Liver (tissue), 8 donors: ENCODE measurements at regions not wholly inside any gene's neighbourhood (a gene's known extent, or its start where the extent isn't known, plus 50 kb on each side); places are given as distances from the start of the nearest gene placed in this dataset.

Experiments used
- DNase-seq: peaks from one replicate; pipeline ENCODE4 v3.0.0-alpha.2; 2017; ENCODE audit warnings: low spot score
- H3K27ac ChIP-seq, 2 donors: one replicate each; pipeline ENCODE4 v1.7.0; 2013; ENCODE audit warnings: inconsistent platforms in 2 of 2, low read length in 2 of 2, control low read depth in 1 of 2, low read depth in 1 of 2, mild to moderate bottlenecking in 1 of 2
- H3K27me3 ChIP-seq, 4 donors: one replicate each; pipeline versions ENCODE4 v1.6.1 to v1.7.0; 2013; ENCODE audit warnings: low read length in 3 of 4, inconsistent platforms in 1 of 4, mild to moderate bottlenecking in 1 of 4, moderate library complexity in 1 of 4; ENCODE audit not compliant: control insufficient read depth in 4 of 4, insufficient read depth in 4 of 4
- H3K36me3 ChIP-seq, 4 donors: one replicate each; pipeline versions ENCODE4 v1.6.1 to v1.7.0; 2013; ENCODE audit warnings: low read length in 3 of 4, mild to moderate bottlenecking in 3 of 4, low read depth in 1 of 4, moderate library complexity in 1 of 4; ENCODE audit not compliant: control insufficient read depth in 4 of 4, insufficient read depth in 3 of 4
- H3K4me1 ChIP-seq, 4 donors: one replicate each; pipeline versions ENCODE4 v1.6.1 to v1.7.0; 2013; ENCODE audit warnings: low read length in 3 of 4, mild to moderate bottlenecking in 3 of 4, moderate library complexity in 1 of 4; ENCODE audit not compliant: control insufficient read depth in 4 of 4, insufficient read depth in 4 of 4
- H3K4me3 ChIP-seq, 3 donors: one replicate each; pipeline versions ENCODE4 v1.6.1 to v1.7.0; 2013; ENCODE audit warnings: low read length in 3 of 3, control low read depth in 1 of 3, low read depth in 1 of 3, mild to moderate bottlenecking in 1 of 3
- H3K9ac ChIP-seq, 2 donors: one replicate each; pipeline ENCODE4 v1.7.0; 2013; ENCODE audit warnings: low read length in 2 of 2, mild to moderate bottlenecking in 2 of 2, moderate library complexity in 2 of 2, control low read depth in 1 of 2, low read depth in 1 of 2
- H3K9me3 ChIP-seq, 4 donors: one replicate each; pipeline versions ENCODE4 v1.6.1 to v1.7.0; 2013; ENCODE audit warnings: low read length in 3 of 4; ENCODE audit not compliant: control insufficient read depth in 4 of 4
- FOXA1 ChIP-seq: IDR thresholded peaks from 2 replicates; pipeline ENCODE4 v1.6.1; 2016; ENCODE audit warnings: antibody characterized with exemption
- FOXA2 ChIP-seq: IDR thresholded peaks from 2 replicates; pipeline ENCODE4 v1.6.1; 2016; ENCODE audit warnings: antibody characterized with exemption
- GABPA ChIP-seq, 2 donors: IDR thresholded peaks in 1 of 2; conservative IDR thresholded peaks in 1 of 2; 2 replicates each; pipeline ENCODE4 v1.6.1; 2016; ENCODE audit warnings: antibody characterized with exemption in 2 of 2, mild to moderate bottlenecking in 1 of 2, moderate library complexity in 1 of 2
- HNF4A ChIP-seq, 2 donors: conservative IDR thresholded peaks; 2 replicates each; pipeline ENCODE4 v1.6.1; 2016; ENCODE audit warnings: antibody characterized with exemption in 2 of 2, mild to moderate bottlenecking in 2 of 2
- HNF4G ChIP-seq: IDR thresholded peaks from 2 replicates; pipeline ENCODE4 v1.6.1; 2016; ENCODE audit warnings: antibody characterized with exemption
- JUND ChIP-seq, 2 donors: IDR thresholded peaks; 2 replicates each; pipeline ENCODE4 v1.6.1; 2016; ENCODE audit warnings: antibody characterized with exemption in 2 of 2
- RAD21 ChIP-seq, 2 donors: IDR thresholded peaks; 2 replicates each; pipeline ENCODE4 v1.6.1; 2016; ENCODE audit warnings: antibody characterized with exemption in 2 of 2, mild to moderate bottlenecking in 2 of 2
- RXRA ChIP-seq, 2 donors: IDR thresholded peaks; 2 replicates each; pipeline ENCODE4 v1.6.1; 2017 to 2018; ENCODE audit warnings: antibody characterized with exemption in 2 of 2, mild to moderate bottlenecking in 1 of 2
- TAF1 ChIP-seq: conservative IDR thresholded peaks from 2 replicates; pipeline ENCODE4 v1.6.1; 2016; ENCODE audit warnings: antibody characterized with exemption, mild to moderate bottlenecking
- YY1 ChIP-seq: IDR thresholded peaks from 2 replicates; pipeline ENCODE4 v1.6.1; 2016; ENCODE audit warnings: antibody characterized with exemption, mild to moderate bottlenecking
- WGBS: extraction: QIAGEN DNeasy Blood & Tissue Kit; methylation state at CpG from one replicate; pipeline ENCODE4 v1.1.7; 2013; 5-methylcytosine and 5-hydroxymethylcytosine counted together
- TF ChIP-seq, protein P1 (sequence below): IDR thresholded peaks from 2 replicates; pipeline ENCODE4 v1.6.1; 2016; ENCODE audit warnings: antibody characterized with exemption
- TF ChIP-seq, protein P2 (sequence below): fragments of 150-350 bp; IDR thresholded peaks from 2 replicates; pipeline ENCODE4 v1.5.1; 2017; ENCODE audit warnings: improper control_type of control experiment, low read depth, low read length; ENCODE audit not compliant: missing input control
- TF ChIP-seq, protein P3 (sequence below): IDR thresholded peaks from 2 replicates; pipeline ENCODE4 v1.6.1; 2016; ENCODE audit warnings: antibody characterized with exemption
- TF ChIP-seq, protein P4 (sequence below): IDR thresholded peaks from 2 replicates; pipeline ENCODE4 v1.6.1; 2016; ENCODE audit warnings: antibody characterized with exemption, mild to moderate bottlenecking
- TF ChIP-seq, protein P5 (sequence below): IDR thresholded peaks from 2 replicates; pipeline ENCODE4 v1.6.1; 2016; ENCODE audit warnings: antibody characterized with exemption
- donor health status: healthy.
- donor health status: healthy.
- donor health status: healthy.
- donor health status: healthy.
- donor health status: healthy.

DNA sequence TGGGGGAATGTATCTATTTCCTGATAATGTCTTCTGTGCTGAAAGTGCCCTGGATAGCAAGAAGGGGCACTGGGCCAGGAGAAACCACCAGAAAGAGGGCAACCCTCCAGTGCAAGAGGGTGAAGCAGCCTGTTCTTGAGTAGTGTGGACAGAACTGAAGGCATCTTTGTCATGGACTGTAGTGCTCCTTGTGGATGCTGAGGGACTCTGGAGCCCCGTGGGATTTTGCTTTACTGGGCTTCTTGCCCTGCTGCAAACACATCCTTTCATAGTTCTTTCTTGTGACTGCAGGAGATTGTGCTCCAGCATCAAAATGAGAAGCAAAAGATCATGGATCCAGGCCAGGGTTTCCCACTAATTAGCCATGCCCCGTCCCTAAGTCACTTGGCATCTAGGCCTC lies 300.6 kb downstream of the ZNF326 start:
- Histone ChIP-seq H3K9me3 (no peaks in the 10 kb centered on the region), H3K36me3 (no peaks in the 10 kb centered on the region), H3K27me3 (peaks cover 0 to 4% (median 0%) of the 10 kb centered on the region in 4 donors), H3K27ac (no peak overlapping the region), H3K9ac (no peak overlapping the region), H3K4me1 (no peaks in the 10 kb centered on the region), H3K4me3 (no peak overlapping the region)
- DNase-seq: no peak
- 66% methylated on average over 2 of the region's 2 CpGs for WGBS
- TF ChIP-seq TAF1 (no peak), FOXA1 (no peak), HNF4G (no peak)

DNA sequence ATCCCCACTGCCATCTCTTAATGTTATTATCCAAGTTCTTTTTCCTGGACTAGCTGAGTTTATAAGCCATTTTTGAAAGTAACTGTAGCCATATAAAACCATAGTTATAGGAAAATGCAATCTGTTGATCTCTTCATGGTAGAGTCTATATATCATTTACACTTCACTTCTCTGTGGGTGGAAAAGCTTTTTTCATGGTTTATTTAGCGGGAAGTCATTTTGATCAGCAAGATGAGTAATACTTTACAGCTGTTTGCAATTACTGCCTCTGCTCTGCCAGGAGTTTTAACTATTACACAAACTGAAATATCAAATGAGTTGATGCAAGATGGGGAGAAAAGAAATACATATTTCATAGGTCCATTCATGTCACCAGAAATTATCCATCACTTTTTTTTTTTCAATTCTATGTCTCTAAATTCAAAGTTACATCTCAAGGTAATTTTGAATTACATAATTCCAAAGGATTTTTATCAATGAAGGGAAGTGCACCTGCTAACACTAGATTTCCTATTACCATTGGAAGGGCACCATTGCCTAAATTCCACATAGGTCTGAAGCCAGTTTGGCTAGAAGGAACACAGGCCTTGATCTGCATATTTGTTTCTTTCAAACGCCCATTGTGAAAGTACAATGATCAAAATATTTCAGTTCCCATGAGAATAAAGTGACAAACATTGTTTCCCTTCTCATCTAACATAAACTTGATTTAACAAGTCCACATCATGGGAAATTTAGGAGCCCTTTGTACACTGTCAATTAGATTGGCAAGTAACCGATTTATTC lies 296.7 kb downstream of the ZNF326 start:
- H3K9me3 ChIP-seq: no peaks in the 10 kb centered on the region
- no peak overlapping the region for H3K9ac ChIP-seq
- no peaks in the 10 kb centered on the region for H3K4me1 ChIP-seq
- no peak overlapping the region for H3K4me3 ChIP-seq
- H3K27ac ChIP-seq: no peak overlapping the region
- 86% methylated on average over 3 of the region's 3 CpGs for WGBS
- no peaks in the 10 kb centered on the region for H3K36me3 ChIP-seq
- H3K27me3 ChIP-seq: peaks cover 0 to 4% (median 0%) of the 10 kb centered on the region in 4 donors
- TF ChIP-seq, protein P1, sequence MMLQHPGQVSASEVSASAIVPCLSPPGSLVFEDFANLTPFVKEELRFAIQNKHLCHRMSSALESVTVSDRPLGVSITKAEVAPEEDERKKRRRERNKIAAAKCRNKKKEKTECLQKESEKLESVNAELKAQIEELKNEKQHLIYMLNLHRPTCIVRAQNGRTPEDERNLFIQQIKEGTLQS: no peak
- TF ChIP-seq GABPA (IDR thresholded peaks at IDR 0.05 in 1 of 2, conservative IDR thresholded peaks at IDR 0.05 in 1 of 2): no peak
- no peak for TF ChIP-seq FOXA2
- TF ChIP-seq, protein P2, sequence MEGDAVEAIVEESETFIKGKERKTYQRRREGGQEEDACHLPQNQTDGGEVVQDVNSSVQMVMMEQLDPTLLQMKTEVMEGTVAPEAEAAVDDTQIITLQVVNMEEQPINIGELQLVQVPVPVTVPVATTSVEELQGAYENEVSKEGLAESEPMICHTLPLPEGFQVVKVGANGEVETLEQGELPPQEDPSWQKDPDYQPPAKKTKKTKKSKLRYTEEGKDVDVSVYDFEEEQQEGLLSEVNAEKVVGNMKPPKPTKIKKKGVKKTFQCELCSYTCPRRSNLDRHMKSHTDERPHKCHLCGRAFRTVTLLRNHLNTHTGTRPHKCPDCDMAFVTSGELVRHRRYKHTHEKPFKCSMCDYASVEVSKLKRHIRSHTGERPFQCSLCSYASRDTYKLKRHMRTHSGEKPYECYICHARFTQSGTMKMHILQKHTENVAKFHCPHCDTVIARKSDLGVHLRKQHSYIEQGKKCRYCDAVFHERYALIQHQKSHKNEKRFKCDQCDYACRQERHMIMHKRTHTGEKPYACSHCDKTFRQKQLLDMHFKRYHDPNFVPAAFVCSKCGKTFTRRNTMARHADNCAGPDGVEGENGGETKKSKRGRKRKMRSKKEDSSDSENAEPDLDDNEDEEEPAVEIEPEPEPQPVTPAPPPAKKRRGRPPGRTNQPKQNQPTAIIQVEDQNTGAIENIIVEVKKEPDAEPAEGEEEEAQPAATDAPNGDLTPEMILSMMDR: no peak
- no peak for TF ChIP-seq TAF1
- TF ChIP-seq, protein P3, sequence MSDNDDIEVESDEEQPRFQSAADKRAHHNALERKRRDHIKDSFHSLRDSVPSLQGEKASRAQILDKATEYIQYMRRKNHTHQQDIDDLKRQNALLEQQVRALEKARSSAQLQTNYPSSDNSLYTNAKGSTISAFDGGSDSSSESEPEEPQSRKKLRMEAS: no peak
- TF ChIP-seq, protein P4, sequence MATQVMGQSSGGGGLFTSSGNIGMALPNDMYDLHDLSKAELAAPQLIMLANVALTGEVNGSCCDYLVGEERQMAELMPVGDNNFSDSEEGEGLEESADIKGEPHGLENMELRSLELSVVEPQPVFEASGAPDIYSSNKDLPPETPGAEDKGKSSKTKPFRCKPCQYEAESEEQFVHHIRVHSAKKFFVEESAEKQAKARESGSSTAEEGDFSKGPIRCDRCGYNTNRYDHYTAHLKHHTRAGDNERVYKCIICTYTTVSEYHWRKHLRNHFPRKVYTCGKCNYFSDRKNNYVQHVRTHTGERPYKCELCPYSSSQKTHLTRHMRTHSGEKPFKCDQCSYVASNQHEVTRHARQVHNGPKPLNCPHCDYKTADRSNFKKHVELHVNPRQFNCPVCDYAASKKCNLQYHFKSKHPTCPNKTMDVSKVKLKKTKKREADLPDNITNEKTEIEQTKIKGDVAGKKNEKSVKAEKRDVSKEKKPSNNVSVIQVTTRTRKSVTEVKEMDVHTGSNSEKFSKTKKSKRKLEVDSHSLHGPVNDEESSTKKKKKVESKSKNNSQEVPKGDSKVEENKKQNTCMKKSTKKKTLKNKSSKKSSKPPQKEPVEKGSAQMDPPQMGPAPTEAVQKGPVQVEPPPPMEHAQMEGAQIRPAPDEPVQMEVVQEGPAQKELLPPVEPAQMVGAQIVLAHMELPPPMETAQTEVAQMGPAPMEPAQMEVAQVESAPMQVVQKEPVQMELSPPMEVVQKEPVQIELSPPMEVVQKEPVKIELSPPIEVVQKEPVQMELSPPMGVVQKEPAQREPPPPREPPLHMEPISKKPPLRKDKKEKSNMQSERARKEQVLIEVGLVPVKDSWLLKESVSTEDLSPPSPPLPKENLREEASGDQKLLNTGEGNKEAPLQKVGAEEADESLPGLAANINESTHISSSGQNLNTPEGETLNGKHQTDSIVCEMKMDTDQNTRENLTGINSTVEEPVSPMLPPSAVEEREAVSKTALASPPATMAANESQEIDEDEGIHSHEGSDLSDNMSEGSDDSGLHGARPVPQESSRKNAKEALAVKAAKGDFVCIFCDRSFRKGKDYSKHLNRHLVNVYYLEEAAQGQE: no peak
- TF ChIP-seq RAD21 (IDR thresholded peaks at IDR 0.05): no peak
- no peak for TF ChIP-seq HNF4A (conservative IDR thresholded peaks at IDR 0.05)
- no peak for TF ChIP-seq YY1
- no peak for TF ChIP-seq FOXA1
- TF ChIP-seq, protein P5, sequence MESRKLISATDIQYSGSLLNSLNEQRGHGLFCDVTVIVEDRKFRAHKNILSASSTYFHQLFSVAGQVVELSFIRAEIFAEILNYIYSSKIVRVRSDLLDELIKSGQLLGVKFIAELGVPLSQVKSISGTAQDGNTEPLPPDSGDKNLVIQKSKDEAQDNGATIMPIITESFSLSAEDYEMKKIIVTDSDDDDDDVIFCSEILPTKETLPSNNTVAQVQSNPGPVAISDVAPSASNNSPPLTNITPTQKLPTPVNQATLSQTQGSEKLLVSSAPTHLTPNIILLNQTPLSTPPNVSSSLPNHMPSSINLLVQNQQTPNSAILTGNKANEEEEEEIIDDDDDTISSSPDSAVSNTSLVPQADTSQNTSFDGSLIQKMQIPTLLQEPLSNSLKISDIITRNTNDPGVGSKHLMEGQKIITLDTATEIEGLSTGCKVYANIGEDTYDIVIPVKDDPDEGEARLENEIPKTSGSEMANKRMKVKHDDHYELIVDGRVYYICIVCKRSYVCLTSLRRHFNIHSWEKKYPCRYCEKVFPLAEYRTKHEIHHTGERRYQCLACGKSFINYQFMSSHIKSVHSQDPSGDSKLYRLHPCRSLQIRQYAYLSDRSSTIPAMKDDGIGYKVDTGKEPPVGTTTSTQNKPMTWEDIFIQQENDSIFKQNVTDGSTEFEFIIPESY: no peak
- TF ChIP-seq JUND (IDR thresholded peaks at IDR 0.05): no peak
- no peak for TF ChIP-seq RXRA (IDR thresholded peaks at IDR 0.05)
- DNase-seq: no peak
